CD14-positive monocyte (primary cell): ENCODE measurements at regions not wholly inside any gene's neighbourhood (a gene's known extent, or its start where the extent isn't known, plus 50 kb on each side); places are given as distances from the start of the nearest gene placed in this dataset.
"Not testable (repeated sequence)": the region's sequence is repeated elsewhere in the genome, so short reads cannot be mapped to it uniquely, and the experiment has no call there.

Source experiments
- DNase-seq, 3 donors: peaks; one replicate each; pipeline ENCODE4 v3.0.0-alpha.2; 2011 to 2022
- H2AFZ ChIP-seq: 2 replicates; pipeline ENCODE4 v1.6.0; 2012; ENCODE audit warnings: mild to moderate bottlenecking, low read depth, low read length, inconsistent platforms; ENCODE audit not compliant: insufficient read depth, poor library complexity, severe bottlenecking
- H3K27ac ChIP-seq, 2 donors: 1 replicate in 1 of 2; 2 replicates in 1 of 2; pipeline ENCODE4 v1.5.1; 2012 to 2013; ENCODE audit warnings: low read length in 2 of 2, control low read depth in 1 of 2, inconsistent platforms in 1 of 2, low read depth in 1 of 2, mild to moderate bottlenecking in 1 of 2
- H3K27me3 ChIP-seq, 2 donors: one replicate each; pipeline versions ENCODE4 v1.6.0 to v1.6.1; 2011 to 2013; ENCODE audit warnings: low read length in 2 of 2; ENCODE audit not compliant: control insufficient read depth in 2 of 2, insufficient read depth in 2 of 2
- H3K36me3 ChIP-seq, 2 donors: replicated peaks in 1 of 2; 1 replicate in 1 of 2; 2 replicates in 1 of 2; pipeline versions ENCODE4 v1.5.1 to v1.6.1; 2012 to 2013; ENCODE audit warnings: low read length in 2 of 2, control low read depth in 1 of 2, inconsistent platforms in 1 of 2, mild to moderate bottlenecking in 1 of 2; ENCODE audit not compliant: insufficient read depth in 2 of 2, control insufficient read depth in 1 of 2
- H3K4me1 ChIP-seq, 2 donors: 1 replicate in 1 of 2; 2 replicates in 1 of 2; pipeline versions ENCODE4 v1.5.1 to v1.6.1; 2012 to 2013; ENCODE audit warnings: low read length in 2 of 2, control low read depth in 1 of 2, inconsistent platforms in 1 of 2, mild to moderate bottlenecking in 1 of 2, moderate library complexity in 1 of 2; ENCODE audit not compliant: insufficient read depth in 2 of 2, control insufficient read depth in 1 of 2
- H3K4me2 ChIP-seq: replicated peaks from 2 replicates; pipeline ENCODE3; 2012; ENCODE audit warnings: low read length, moderate library complexity, mild to moderate bottlenecking; ENCODE audit not compliant: poor library complexity, severe bottlenecking; ENCODE audit errors: extremely low read depth
- H3K4me3 ChIP-seq, 3 experiments: fragments of 200-600 bp in 1 of 3; sonication (generic) in 1 of 3; replicated peaks in 1 of 3; 1 replicate in 2 of 3; 2 replicates in 1 of 3; pipeline ENCODE4 v1.5.1; 2011 to 2013; ENCODE audit warnings: low read length in 3 of 3, mild to moderate bottlenecking in 3 of 3, control low read depth in 2 of 3, low read depth in 2 of 3, inconsistent platforms in 1 of 3, moderate library complexity in 1 of 3
- H3K79me2 ChIP-seq: 2 replicates; pipeline ENCODE4 v1.6.0; 2012; ENCODE audit warnings: mild to moderate bottlenecking, control low read depth, inconsistent platforms, low read length, moderate library complexity; ENCODE audit not compliant: insufficient read depth
- H3K9ac ChIP-seq: 2 replicates; pipeline ENCODE4 v1.6.0; 2017; ENCODE audit warnings: low read length, mild to moderate bottlenecking; ENCODE audit not compliant: insufficient read depth, poor library complexity, severe bottlenecking
- H3K9me3 ChIP-seq, 2 donors: replicated peaks in 1 of 2; 1 replicate in 1 of 2; 2 replicates in 1 of 2; pipeline versions ENCODE4 v1.5.1 to v1.6.1; 2012 to 2013; ENCODE audit warnings: low read length in 2 of 2, control low read depth in 1 of 2; ENCODE audit not compliant: control insufficient read depth in 1 of 2, insufficient read depth in 1 of 2
- H4K20me1 ChIP-seq: 2 replicates; pipeline ENCODE4 v1.6.0; 2012; ENCODE audit warnings: mild to moderate bottlenecking, low read length, control low read depth, moderate library complexity; ENCODE audit not compliant: insufficient read depth
- H3K27ac Mint-ChIP-seq, 7 donors: one replicate each; pipeline ENCODE4 v1.8.0; 2020; ENCODE audit warnings: mild to moderate bottlenecking in 7 of 7, mixed read lengths in 7 of 7, moderate library complexity in 6 of 7, inconsistent platforms in 2 of 7
- H3K27me3 Mint-ChIP-seq, 3 donors: one replicate each; pipeline ENCODE4 v1.8.0; 2021 to 2022; ENCODE audit warnings: low read depth in 3 of 3, mild to moderate bottlenecking in 3 of 3, mixed read lengths in 3 of 3, moderate library complexity in 3 of 3, inconsistent platforms in 1 of 3
- H3K36me3 Mint-ChIP-seq, 2 donors: one replicate each; pipeline ENCODE4 v1.8.0; 2020; ENCODE audit warnings: mixed read lengths in 2 of 2, inconsistent platforms in 1 of 2, mild to moderate bottlenecking in 1 of 2
- H3K4me1 Mint-ChIP-seq: one replicate; pipeline ENCODE4 v1.8.0; 2020; ENCODE audit warnings: mild to moderate bottlenecking, mixed read lengths
- H3K4me3 Mint-ChIP-seq, 2 donors: one replicate each; pipeline ENCODE4 v1.8.0; 2020; ENCODE audit warnings: mild to moderate bottlenecking in 2 of 2, mixed read lengths in 2 of 2, moderate library complexity in 1 of 2
- H3K9me3 Mint-ChIP-seq, 7 donors: one replicate each; pipeline ENCODE4 v1.8.0; 2020 to 2022; ENCODE audit warnings: mixed read lengths in 7 of 7, mild to moderate bottlenecking in 6 of 7, moderate library complexity in 6 of 7, inconsistent platforms in 2 of 7
- WGBS: methylation state at CpG from one replicate; pipeline ENCODE4 v1.1.5; 2013; ENCODE audit warnings: missing lambda C conversion rate; ENCODE audit not compliant: insufficient coverage; 5-methylcytosine and 5-hydroxymethylcytosine counted together
- intact Hi-C, 2 donors: fragments of 100-400 bp; cut with micrococcal nuclease; formaldehyde crosslinking; loops; one replicate each; pipeline versions ENCODE4 v1.15.0 to v1.15.1; 2023
- TF ChIP-seq, protein P1 (sequence below): fragments of 200-600 bp; IDR thresholded peaks from one replicate; pipeline ENCODE4 v1.8.0; 2022; ENCODE audit warnings: antibody characterized with exemption, mild to moderate bottlenecking

DNA sequence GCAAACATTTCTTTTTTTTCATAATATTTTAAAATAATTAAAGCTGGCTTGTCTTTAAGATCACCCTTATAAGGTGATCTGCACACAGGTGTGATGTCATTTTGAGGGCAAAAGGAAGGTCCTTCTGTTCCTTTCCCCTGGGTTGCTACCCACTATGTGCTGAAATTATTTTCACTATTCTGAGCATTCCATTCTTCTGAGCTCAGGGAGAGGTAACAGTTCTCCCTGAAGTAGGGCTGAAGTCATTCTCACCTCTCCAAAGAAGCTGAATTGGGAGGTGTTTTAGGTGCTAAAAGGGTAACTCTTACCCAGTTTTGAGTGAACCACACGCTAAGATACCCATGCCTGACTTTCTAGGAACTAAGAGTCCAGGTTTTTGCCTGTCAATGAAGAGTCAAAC lies 247.6 kb downstream of the SLC4A3 start:
- H3K27ac ChIP-seq: no peak overlapping the region
- peaks cover 2 to 6% (median 4%) of the 10 kb centered on the region in 7 donors for H3K9me3 Mint-ChIP-seq
- H3K36me3 Mint-ChIP-seq: no peaks in the 10 kb centered on the region

GRCh38 chr2:219875986-219876385 lies 248.6 kb downstream of the SLC4A3 start:
- not testable (repeated sequence) for H3K27me3 ChIP-seq

More for the DNA sequence above, 247.6 kb downstream of the SLC4A3 start:
- intact Hi-C loops: no loop called here
- Mint-ChIP-seq H3K4me3 (no peak overlapping the region), H3K27me3 (no peaks in the 10 kb centered on the region), H3K27ac (no peak overlapping the region), H3K4me1 (no peaks in the 10 kb centered on the region)
- no peak for DNase-seq
- Histone ChIP-seq H4K20me1 (no peaks in the 10 kb centered on the region), H3K4me3 (no peak overlapping the region), H3K9me3 (no peaks in the 10 kb centered on the region), H3K79me2 (no peaks in the 10 kb centered on the region), H2AFZ (no peak overlapping the region), H3K9ac (no peak overlapping the region), H3K27me3 (no peaks in the 10 kb centered on the region), H3K4me2 (no peak overlapping the region), H3K4me1 (no peaks in the 10 kb centered on the region), H3K36me3 (no peaks in the 10 kb centered on the region)
- TF ChIP-seq, protein P1, sequence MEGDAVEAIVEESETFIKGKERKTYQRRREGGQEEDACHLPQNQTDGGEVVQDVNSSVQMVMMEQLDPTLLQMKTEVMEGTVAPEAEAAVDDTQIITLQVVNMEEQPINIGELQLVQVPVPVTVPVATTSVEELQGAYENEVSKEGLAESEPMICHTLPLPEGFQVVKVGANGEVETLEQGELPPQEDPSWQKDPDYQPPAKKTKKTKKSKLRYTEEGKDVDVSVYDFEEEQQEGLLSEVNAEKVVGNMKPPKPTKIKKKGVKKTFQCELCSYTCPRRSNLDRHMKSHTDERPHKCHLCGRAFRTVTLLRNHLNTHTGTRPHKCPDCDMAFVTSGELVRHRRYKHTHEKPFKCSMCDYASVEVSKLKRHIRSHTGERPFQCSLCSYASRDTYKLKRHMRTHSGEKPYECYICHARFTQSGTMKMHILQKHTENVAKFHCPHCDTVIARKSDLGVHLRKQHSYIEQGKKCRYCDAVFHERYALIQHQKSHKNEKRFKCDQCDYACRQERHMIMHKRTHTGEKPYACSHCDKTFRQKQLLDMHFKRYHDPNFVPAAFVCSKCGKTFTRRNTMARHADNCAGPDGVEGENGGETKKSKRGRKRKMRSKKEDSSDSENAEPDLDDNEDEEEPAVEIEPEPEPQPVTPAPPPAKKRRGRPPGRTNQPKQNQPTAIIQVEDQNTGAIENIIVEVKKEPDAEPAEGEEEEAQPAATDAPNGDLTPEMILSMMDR: no peak
- 73% methylated on average over 1 of the region's 1 CpG for whole genome bisulfite sequencing

More at GRCh38 chr2:219875986-219876385, 248.6 kb downstream of the SLC4A3 start:
- H3K27ac ChIP-seq, H3K4me3 Mint-ChIP-seq, H3K9me3 Mint-ChIP-seq, DNase-seq, H3K4me3 ChIP-seq, H2AFZ ChIP-seq, H3K36me3 Mint-ChIP-seq, H3K9ac ChIP-seq, H3K4me1 Mint-ChIP-seq, H3K36me3 ChIP-seq, H3K27ac Mint-ChIP-seq, H3K4me1 ChIP-seq, H3K79me2 ChIP-seq, H3K4me2 ChIP-seq, H3K27me3 Mint-ChIP-seq, H3K9me3 ChIP-seq, intact Hi-C loops, H4K20me1 ChIP-seq: not testable (repeated sequence)
- 8% methylated on average over 1 of the region's 3 CpGs for WGBS
